ENCODE measurements at regions not wholly inside any gene's neighbourhood (a gene's known extent, or its start where the extent isn't known, plus 50 kb on each side); places are given as distances from the start of the nearest gene placed in this dataset.
"Not testable (repeated sequence)": the region's sequence is repeated elsewhere in the genome, so short reads cannot be mapped to it uniquely, and the experiment has no call there.

DNA sequence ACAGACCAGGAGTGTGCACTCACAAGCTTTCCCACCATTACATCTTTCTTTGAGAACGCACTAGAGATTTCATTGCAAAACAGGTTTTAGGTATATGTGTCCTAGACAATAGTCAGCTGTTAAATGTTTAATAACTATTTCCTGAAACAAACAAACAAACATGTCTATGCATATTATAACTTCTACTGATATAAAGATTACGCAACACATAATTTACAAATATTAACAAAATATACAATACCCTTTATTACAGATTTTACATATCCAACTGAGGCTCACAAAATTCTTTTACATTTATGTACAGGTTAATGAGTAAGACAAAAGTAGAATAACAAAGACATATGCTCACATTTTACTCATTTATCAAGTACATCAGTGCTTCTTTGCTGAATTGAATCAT lies 1554.0 kb upstream of the PCDH10 start:
- DNase-seq, result no peak

DNA sequence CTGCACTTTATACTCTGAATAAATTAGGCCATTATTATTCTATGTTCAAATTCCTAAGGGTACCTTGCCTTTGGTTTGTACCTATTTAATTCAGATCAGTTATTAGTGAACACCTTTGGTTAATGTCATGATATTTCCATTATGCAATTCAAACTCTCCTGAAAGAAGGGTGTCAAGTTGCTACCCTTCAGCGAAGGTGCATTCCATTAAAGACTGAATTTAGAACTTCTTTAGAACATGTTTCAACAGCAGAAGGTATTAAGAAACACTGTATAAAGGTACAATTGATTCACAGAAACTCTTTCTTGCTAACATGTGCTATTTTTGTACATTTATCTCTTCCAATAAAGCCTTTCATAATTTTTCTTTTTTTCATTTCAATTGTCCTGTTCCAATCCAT lies 1545.4 kb upstream of the PCDH10 start:
- DNase-seq, result no peak

DNA sequence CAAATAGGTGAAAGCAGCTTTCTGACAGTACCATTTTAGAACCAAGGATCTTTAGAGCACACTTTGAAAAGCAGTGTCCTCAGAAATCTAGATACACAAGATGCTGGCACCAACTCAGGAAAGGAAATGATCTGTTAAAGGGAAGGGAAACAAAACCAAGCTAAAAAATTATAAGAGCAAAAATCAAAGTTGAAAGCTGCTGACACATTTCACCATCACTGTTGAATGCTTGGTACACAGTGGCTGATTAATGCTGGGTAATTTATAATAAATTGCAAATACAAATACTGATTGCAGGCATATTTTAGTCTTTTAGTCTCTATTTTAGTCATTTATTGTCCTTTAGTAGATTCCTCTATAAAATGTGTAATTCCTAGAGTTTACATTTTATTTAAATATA lies 1540.1 kb upstream of the PCDH10 start:
- no peak for DNase-seq

DNA sequence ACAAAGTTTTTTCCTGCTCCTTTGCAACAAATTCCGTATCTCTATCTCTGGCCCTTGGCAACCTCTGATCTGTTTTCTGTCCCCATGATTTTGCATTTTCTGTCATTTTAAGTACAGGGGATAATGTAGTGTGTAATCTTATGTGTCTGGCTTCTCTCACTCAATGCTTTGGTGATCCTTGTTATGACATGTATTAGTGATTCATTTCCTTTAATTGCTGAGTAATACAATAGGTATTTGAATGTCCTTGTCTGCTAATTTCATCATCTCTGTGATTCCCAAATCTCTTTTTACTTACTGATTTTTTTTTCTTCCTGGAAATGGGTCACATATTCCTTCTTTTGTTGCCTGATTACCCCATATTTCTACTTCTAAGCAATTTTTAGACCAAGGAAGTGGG lies 1538.6 kb upstream of the PCDH10 start:
- DNase-seq, result not testable (repeated sequence)

DNA sequence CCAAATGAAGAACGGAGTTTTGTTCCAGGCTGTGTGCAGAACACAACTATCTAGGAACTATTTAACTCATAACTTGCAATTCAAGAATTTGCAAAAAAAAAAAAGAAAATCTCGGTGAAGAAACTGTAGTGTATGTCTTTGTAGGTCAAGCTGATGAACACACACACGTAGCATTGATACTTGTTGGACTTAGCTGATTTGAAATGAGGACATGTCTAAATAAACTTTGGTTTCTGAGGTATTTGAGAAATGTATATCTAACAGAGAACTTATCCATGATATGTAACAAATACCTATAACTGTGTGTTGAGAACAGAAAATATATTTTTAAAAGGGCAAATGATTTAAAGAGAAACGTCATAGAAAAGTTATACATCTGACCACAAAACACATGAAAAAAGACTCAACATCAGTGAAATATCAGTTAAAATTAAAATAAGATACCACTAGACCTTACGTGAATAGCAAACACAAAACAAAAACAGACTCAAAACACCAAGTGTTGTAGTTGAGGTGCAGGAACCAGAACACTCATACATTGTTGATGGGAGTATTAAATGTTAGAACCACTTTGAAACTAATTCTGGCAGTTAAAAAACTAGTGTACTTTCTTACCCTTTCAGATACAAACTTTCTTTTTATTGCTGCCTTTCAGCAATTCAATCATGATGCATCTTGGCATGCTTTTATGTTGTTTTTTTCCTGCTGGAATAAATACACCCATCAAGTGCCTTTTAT lies 1535.8 kb upstream of the PCDH10 start:
- DNase-seq, result no peak

DNA sequence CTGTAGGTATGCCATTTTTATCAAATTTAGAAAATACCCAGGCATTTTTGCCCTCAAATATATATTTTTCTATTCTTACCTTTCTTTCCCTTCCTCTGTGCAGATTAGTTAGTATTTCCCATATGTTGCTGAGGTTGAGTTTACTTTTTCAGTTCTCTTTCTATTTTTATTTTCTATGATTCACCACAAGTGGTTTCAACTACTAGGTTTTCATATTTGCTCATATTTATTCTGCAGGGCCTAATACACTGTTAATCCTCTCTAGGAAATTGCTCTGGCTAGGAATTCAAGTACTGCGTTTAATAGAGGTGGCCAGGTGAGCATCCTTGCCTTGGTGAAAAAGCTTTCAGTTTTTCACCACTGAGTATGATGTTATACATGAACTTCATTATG lies 1535.3 kb upstream of the PCDH10 start:
- DNase-seq, result no peak

DNA sequence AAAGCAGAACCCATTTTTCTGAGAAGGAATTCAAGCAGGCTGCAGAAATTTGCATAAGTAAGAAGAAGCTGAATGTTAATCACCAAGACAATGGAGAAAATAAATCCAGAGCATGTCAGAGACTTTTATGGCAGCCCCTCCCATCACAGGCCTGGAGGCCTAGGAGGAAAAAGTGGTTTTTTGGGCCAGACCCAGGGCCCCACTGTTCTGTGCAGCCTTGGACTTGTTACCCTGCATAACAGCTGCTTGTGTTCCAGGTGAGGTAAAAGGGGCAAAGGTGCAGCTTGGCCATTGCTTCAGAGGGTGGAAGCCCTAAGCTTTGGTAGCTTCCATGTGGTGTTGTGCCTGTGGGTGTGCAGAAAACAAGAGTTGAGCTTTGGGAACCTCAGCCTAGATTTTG lies 1516.2 kb upstream of the PCDH10 start:
- DNase-seq, result no peak

DNA sequence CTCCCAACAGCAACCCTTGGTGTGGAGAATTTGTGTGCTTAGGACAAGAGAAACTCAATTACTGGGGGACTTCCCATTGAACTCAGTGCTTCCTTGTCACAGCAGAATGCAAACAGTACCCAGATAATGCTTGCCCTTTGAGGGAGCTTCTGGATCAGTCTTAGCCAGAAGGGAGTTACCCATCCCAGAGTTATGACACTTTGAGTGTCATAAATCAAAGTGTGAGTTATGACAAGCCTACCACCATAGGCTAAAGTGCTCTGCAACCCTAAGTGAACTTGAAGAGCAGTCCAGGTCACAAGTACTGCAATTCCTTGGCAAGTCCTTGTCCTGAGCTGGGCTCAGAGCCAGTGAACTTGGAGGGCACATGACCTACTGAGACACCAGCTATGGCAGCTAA lies 1513.9 kb upstream of the PCDH10 start:
- DNase-seq, result no peak

DNA sequence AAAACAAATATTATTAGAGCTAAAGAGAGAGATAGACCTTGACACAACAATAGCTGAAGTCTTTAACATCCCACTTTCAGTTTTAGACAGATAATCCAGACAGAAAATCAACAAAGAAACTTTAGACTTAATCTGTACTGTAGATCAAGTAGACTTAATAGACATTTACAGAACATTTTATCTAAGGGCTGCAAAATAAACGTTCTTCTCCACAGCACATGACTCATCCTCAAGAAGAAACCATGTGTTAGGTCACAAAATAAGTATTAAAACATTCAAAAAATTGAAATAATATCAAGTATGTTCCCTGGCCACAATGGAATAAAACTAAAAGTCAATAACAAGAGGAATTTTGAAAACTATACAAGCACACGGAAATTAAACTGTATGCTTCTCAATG lies 1510.3 kb upstream of the PCDH10 start:
- DNase-seq, result no peak

DNA sequence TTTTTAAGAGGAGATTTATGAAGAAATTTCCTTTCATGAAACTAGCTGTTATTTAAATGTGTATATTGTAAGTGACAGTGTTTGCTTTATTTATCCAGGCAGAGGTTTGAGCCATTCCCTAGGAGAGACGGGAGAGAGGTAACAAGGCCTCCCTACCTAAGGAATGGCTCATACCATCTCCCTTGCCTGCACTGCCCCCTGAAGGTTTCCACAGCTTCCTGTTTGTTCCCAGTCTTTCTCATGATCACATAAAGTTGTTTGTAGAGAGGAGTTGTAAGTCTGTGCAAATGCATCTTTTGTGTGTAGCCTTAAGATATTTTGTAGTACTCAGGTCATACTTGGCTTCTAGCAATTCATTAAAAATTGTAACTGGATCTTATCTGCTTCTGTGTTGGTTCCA lies 1504.5 kb upstream of the PCDH10 start:
- DNase-seq, result no peak

DNA sequence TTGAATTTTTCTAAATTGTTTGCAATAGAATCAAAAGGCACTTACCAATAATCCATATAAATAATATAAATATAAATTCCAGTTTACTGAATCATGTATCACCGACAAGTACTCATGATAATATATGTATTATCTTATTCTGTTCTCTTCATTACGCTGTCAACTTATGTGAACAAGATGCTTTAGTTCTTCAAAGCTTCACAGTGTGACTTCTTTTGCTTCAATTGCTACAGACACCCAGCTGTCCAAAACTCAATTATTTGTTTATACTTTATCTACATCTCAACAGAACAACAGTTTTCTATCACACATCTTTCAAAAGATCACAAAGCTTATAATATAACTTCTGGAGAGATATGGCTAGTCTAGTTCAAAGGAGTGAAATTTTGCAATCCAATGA lies 1499.9 kb upstream of the PCDH10 start:
- DNase-seq, result no peak

DNA sequence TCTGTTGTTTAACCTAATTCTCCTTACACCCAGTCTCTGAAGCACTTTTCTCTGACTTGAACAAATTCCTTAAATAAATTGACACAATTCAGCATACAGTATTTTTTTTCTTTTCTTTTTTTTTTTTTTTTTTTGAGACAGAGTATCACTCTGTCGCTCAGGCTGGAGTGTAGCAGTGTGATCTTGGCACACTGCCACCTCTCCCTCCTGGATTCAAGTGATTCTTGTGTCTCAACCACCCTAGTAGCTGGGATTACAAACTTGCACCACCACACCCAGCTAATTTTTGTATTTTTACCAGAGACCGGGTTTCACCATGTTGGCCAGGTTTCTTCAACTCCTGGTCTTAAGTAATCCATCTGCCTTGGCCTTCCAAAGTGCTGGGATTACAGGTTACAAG lies 1498.1 kb upstream of the PCDH10 start:
- no peak for DNase-seq

DNA sequence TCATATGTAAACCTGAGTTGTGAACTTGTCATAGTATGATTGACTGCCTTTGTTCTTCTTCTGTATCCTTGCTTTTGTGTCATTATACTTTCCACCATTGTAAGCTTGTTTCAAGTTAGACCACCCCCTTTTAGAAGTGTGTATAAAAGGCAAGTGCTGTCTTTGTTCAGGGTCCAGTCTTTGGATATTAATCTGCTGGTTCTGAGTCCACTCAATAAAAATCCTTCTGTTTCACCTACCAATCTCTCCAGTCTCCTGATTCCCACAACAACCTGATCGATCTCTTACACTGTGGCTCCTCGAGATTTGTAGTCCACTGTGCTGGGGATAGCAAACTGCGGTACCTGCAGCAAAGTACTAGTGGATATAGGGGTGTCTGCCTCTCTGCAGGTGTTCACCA lies 1465.8 kb upstream of the PCDH10 start:
- not testable (repeated sequence) for DNase-seq

DNA sequence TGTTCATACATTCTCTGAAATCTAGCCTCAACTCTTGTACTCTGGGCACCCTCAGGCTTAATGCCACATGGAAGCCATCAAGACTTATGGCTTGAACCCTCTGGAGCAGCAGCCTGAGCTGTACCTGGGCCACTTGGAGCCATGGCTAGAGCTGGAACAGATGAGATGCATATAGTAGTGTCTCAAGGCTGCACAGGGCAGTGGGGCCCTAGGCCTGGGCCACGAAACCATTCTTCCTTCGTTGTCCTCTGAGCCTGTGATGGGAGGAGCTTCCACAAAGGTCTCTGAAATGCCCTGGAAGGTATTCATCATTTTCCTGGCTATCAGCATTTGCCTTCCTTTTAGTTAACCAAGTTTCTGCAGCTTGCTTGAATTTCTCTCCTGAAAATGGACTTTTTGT lies 1427.2 kb upstream of the PCDH10 start:
- DNase-seq, result no peak

DNA sequence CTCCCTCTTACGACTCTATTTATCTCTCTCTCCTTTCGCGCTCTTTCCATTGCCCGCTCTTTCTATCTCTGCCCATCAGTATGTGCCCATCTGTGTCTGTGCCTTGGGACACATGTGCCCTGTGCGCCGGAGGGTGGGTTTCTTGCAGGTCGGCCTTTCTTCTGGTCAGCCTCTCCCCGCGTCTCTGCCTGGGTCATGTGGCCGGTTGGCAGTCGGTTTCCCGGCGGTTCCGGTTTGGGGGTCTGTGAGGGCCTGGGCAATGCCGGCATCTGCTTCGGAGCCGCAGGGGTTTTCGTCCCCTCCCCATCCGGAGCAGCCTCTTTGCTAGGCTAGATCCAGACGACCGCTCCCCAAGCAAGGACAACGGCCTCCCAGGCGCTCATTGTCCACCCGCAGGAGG lies 1426.0 kb upstream of the PCDH10 start:
- DNase-seq, result not testable (repeated sequence)

DNA sequence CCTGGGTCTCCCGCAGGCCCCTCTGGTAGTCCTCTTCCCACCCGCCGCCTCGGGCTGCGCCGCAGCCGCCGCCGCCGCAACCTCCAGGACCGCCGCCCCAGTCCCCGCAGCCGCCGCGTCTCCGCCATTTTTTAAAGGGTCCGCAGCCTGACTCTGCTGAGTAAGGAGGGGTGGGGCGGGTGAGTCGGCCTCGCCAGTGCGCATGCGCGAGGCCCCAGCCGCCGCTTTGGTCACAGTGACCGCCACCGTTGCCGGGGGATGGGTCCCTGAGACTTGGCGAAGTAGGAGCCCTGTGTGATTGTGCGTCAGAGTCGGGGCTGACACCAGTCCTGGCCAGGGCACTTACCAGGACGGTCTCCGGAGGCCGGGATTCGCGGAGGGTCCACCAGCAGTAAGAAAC lies 1424.2 kb upstream of the PCDH10 start:
- DNase-seq, result peak; percentile 55

DNA sequence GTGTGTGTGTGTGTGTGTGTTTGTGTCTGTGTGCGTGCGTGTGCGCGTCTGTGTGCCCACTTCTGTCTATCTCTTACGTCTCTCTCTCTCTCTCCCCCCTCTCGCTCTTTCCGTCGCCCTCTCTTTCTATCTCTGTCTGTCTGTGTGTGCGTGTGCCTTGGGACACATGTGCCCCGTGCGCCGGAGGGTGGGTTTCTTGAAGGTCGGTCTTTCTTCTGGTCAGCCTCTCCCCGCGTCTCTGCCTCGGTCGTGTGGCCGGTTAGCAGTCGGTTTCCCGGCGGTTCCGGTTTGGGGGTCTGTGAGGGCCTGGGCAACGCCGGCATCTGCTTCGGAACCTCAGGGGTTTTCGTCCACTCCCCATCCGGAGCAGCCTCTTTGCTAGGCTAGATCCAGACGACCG lies 1423.6 kb upstream of the PCDH10 start:
- not testable (repeated sequence) for DNase-seq

DNA sequence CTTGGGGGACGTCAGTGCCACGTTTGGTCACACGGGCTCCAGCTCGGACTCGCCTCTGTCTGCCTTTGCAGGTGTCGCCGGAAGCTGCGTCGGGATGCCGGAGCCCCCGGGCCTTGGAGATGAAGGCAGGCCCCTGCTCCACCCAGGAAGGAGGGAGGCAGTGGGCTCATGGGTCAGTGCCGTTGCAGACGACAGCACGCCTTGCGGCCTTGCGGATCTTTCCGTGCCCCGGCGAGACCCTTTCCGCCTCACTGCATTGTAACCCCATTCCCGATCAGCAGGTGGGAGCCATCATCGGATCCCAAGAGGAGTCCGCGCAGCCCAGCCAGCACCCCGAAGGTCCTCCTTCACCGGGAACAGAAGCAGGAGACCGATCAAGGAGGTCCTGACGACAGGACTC lies 1422.2 kb upstream of the PCDH10 start:
- DNase-seq, result not testable (repeated sequence)

DNA sequence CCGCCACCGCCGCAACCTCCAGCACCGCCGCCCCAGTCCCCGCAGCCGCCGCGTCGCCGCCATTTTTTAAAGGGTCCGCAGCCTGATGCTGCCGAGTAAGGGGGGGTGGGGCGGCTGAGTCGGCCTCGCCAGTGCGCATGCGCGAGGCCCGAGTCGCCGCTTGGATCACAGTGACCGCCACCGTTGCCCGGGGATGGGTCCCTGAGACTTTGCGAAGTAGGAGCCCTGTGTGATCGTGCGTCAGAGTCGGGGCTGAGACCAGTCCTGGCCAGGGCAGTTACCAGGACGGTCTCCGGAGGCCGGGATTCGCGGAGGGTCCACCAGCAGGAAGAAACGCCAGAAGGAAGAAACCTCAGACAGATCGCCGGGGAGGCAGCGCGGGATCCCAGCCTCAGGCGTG lies 1421.7 kb upstream of the PCDH10 start:
- not testable (repeated sequence) for DNase-seq

DNA sequence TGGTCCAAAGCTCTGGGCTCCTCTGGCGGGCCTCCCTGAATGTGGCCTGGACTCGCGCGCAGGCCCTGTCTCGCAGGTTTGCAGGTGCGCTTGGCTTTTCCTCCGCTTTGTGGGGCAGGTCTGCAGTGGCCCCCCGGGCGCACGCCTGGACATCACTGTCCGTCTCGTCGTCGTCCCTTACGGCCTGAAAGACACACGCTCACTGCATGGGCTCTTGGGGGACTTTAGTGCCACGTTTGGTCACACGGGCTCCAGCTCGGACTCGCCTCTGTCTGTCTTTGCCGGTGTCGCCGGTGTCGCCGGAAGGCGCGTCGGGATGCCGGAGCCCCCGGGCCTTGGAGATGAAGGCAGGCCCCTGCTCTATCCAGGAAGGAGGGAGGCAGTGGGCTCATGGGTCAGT lies 1419.9 kb upstream of the PCDH10 start:
- not testable (repeated sequence) for DNase-seq

DNA sequence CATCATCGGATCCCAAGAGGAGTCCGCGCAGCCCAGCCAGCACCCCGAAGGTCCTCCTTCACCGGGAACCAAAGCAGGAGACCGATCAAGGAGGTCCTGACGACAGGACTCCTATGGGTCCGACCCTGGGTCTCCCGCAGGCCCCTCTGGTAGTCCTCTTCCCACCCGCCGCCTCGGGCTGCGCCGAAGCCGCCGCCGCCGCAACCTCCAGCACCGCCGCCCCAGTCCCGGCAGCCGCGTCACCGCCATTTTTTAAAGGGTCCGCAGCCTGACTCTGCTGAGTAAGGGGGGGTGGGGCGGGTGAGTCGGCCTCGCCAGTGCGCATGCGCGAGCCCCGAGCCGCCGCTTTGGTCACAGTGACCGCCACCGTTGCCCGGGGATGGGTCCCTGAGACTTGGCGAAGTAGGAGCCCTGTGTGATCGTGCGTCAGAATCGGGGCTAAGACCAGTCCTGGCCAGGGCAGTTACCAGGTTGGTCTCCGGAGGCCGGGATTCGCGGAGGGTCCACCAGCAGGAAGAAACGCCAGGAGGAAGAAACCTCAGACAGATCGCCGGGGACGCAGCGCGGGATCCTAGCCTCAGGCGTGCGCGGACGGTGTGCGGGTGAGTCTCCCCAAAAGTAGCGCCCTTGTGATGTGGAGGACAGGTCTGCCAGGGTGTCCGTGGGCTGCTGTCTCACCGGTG lies 1419.2 kb upstream of the PCDH10 start:
- not testable (repeated sequence) for DNase-seq

DNA sequence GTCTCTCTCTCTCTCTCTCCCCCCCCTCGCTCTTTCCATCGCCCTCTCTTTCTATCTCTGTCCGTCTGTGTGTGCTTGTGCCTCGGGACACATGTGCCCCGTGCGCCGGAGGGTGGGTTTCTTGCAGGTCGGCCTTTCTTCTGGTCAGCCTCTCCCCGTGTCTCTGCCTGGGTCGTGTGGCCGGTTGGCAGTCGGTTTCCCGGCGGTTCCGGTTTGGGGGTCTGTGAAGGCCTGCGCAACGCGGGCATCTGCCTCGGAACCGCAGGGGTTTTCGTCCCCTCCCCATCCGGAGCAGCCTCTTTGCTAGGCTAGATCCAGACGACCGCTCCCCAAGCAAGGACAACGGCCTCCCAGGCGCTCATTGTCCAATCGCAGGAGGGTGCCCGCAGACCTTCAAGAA lies 1418.5 kb upstream of the PCDH10 start:
- DNase-seq, result not testable (repeated sequence)

DNA sequence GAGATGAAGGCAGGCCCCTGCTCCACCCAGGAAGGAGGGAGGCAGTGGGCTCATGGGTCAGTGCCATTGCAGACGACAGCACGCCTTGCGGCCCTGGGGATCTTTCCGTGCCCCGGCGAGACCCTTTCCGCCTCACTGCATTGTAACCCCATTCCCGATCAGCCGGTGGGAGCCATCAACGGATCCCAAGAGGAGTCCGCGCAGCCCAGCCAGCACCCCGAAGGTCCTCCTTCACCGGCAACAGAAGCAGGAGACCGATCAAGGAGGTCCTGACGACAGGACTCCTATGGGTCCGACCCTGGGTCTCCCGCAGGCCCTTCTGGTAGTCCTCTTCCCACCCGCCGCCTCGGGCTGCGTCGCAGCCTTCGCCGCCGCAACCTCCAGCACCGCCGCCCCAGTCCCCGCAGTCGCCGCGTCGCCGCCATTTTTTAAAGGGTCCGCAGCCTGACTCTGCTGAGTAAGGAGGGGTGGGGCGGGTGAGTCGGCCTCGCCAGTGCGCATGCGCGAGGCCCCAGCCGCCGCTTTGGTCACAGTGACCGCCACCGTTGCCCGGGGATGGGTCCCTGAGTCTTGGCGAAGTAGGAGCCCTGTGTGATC lies 1417.0 kb upstream of the PCDH10 start:
- not testable (repeated sequence) for DNase-seq

DNA sequence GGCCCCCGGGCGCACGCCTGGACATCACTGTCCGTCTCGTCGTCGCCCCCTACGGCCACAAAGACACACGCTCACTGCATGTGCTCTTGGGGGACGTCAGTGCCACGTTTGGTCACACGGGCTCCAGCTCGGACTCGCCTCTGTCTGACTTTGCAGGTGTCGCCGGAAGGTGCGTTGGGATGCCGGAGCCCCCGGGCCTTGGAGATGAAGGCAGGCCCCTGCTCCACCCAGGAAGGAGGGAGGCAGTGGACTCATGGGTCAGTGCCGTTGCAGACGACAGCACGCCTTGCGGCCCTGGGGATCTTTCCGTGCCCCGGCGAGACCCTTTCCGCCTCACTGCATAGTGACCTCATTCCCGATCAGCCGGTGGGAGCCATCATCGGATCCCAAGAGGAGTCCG lies 1414.8 kb upstream of the PCDH10 start:
- DNase-seq, result not testable (repeated sequence)
